ENCODE measurements at regions not wholly inside any gene's neighbourhood (a gene's known extent, or its start where the extent isn't known, plus 50 kb on each side); places are given as distances from the start of the nearest gene placed in this dataset.

GRCh38 chr14:28321475-28322244, 444.9 kb upstream of the FOXG1 start:
- no peaks in the 10 kb centered on the region for H3K4me1 ChIP-seq (ENCODE audit: control insufficient read depth in 3 of 3, insufficient read depth in 2 of 3, low read depth in 1 of 3, low read length in 2 of 3)
- no peaks in the 10 kb centered on the region for H3K27me3 ChIP-seq (ENCODE audit: control insufficient read depth in 3 of 3, insufficient read depth in 3 of 3, low read length in 3 of 3)
- no peaks in the 10 kb centered on the region for H3K36me3 ChIP-seq (ENCODE audit: control insufficient read depth in 3 of 3, insufficient read depth in 2 of 3, low read depth in 1 of 3, low read length in 3 of 3)
- 19 to 35% (median 22%) methylated on average over 3 of the region's 3 CpGs for whole genome bisulfite sequencing, 3 donors
- H3K9me3 ChIP-seq (ENCODE audit: control insufficient read depth in 2 of 2, insufficient read depth in 1 of 2, low read depth in 1 of 2, low read length in 1 of 2): no peaks in the 10 kb centered on the region
- FAIRE-seq (no peak), DNase-seq (no peak)
- H3K4me3 ChIP-seq (ENCODE audit: low read depth in 1 of 3, low read length in 3 of 3): no peak overlapping the region
- H3K27ac ChIP-seq (ENCODE audit: low read depth in 1 of 3, low read length in 2 of 3): no peak overlapping the region

GRCh38 chr14:28323366-28323765, 443.2 kb upstream of the FOXG1 start:
- Histone ChIP-seq H3K27ac (ENCODE audit: low read depth in 1 of 3, low read length in 2 of 3) (no peak overlapping the region), H3K4me1 (ENCODE audit: control insufficient read depth in 3 of 3, insufficient read depth in 2 of 3, low read depth in 1 of 3, low read length in 2 of 3) (no peaks in the 10 kb centered on the region), H3K9me3 (ENCODE audit: control insufficient read depth in 2 of 2, insufficient read depth in 1 of 2, low read depth in 1 of 2, low read length in 1 of 2) (no peaks in the 10 kb centered on the region), H3K36me3 (ENCODE audit: control insufficient read depth in 3 of 3, insufficient read depth in 2 of 3, low read depth in 1 of 3, low read length in 3 of 3) (no peaks in the 10 kb centered on the region), H3K4me3 (ENCODE audit: low read depth in 1 of 3, low read length in 3 of 3) (no peak overlapping the region), H3K27me3 (ENCODE audit: control insufficient read depth in 3 of 3, insufficient read depth in 3 of 3, low read length in 3 of 3) (no peaks in the 10 kb centered on the region)
- FAIRE-seq (no peak), DNase-seq (no peak)
- WGBS, 3 donors: 46 to 63% (median 59%) methylated on average over 4 of the region's 4 CpGs

GRCh38 chr14:28323951-28324741, 442.4 kb upstream of the FOXG1 start:
- no peak for FAIRE-seq
- H3K4me1 ChIP-seq (ENCODE audit: control insufficient read depth in 3 of 3, insufficient read depth in 2 of 3, low read depth in 1 of 3, low read length in 2 of 3): no peaks in the 10 kb centered on the region

GRCh38 chr14:28340816-28341215, 425.8 kb upstream of the FOXG1 start:
- no peaks in the 10 kb centered on the region for H3K4me1 ChIP-seq (ENCODE audit: control insufficient read depth in 3 of 3, insufficient read depth in 2 of 3, low read depth in 1 of 3, low read length in 2 of 3)
- DNase-seq (no peak), FAIRE-seq (no peak)
- no peaks in the 10 kb centered on the region for H3K36me3 ChIP-seq (ENCODE audit: control insufficient read depth in 3 of 3, insufficient read depth in 2 of 3, low read depth in 1 of 3, low read length in 3 of 3)
- no peaks in the 10 kb centered on the region for H3K27me3 ChIP-seq (ENCODE audit: control insufficient read depth in 3 of 3, insufficient read depth in 3 of 3, low read length in 3 of 3)
- no peak overlapping the region for H3K4me3 ChIP-seq (ENCODE audit: low read depth in 1 of 3, low read length in 3 of 3)
- H3K27ac ChIP-seq (ENCODE audit: low read depth in 1 of 3, low read length in 2 of 3): no peak overlapping the region
- H3K9me3 ChIP-seq (ENCODE audit: control insufficient read depth in 2 of 2, insufficient read depth in 1 of 2, low read depth in 1 of 2, low read length in 1 of 2): no peaks in the 10 kb centered on the region

More at GRCh38 chr14:28323951-28324741, 442.4 kb upstream of the FOXG1 start:
- H3K36me3 ChIP-seq (ENCODE audit: control insufficient read depth in 3 of 3, insufficient read depth in 2 of 3, low read depth in 1 of 3, low read length in 3 of 3): no peaks in the 10 kb centered on the region
- no peak overlapping the region for H3K27ac ChIP-seq (ENCODE audit: low read depth in 1 of 3, low read length in 2 of 3)
- 63 to 76% (median 69%) methylated on average over 5 of the region's 5 CpGs for WGBS, 3 donors
- H3K27me3 ChIP-seq (ENCODE audit: control insufficient read depth in 3 of 3, insufficient read depth in 3 of 3, low read length in 3 of 3): no peaks in the 10 kb centered on the region
- DNase-seq: no peak
- no peaks in the 10 kb centered on the region for H3K9me3 ChIP-seq (ENCODE audit: control insufficient read depth in 2 of 2, insufficient read depth in 1 of 2, low read depth in 1 of 2, low read length in 1 of 2)
- no peak overlapping the region for H3K4me3 ChIP-seq (ENCODE audit: low read depth in 1 of 3, low read length in 3 of 3)

- Histone ChIP-seq H3K27ac (ENCODE audit: low read depth in 1 of 3, low read length in 2 of 3) (no peak overlapping the region), H3K4me1 (ENCODE audit: control insufficient read depth in 3 of 3, insufficient read depth in 2 of 3, low read depth in 1 of 3, low read length in 2 of 3) (no peaks in the 10 kb centered on the region), H3K27me3 (ENCODE audit: control insufficient read depth in 3 of 3, insufficient read depth in 3 of 3, low read length in 3 of 3) (no peaks in the 10 kb centered on the region), H3K36me3 (ENCODE audit: control insufficient read depth in 3 of 3, insufficient read depth in 2 of 3, low read depth in 1 of 3, low read length in 3 of 3) (no peaks in the 10 kb centered on the region), H3K9me3 (ENCODE audit: control insufficient read depth in 2 of 2, insufficient read depth in 1 of 2, low read depth in 1 of 2, low read length in 1 of 2) (peaks cover 0 to 5% of the 10 kb centered on the region in 2 donors), H3K4me3 (ENCODE audit: low read depth in 1 of 3, low read length in 3 of 3) (no peak overlapping the region)
- no peak for DNase-seq
- no peak for FAIRE-seq
Measured at GRCh38 chr14:28344381-28344780, 422.2 kb upstream of the FOXG1 start.

- no peak for FAIRE-seq
- no peaks in the 10 kb centered on the region for H3K27me3 ChIP-seq (ENCODE audit: control insufficient read depth in 3 of 3, insufficient read depth in 3 of 3, low read length in 3 of 3)
- H3K27ac ChIP-seq (ENCODE audit: low read depth in 1 of 3, low read length in 2 of 3): no peak overlapping the region
- no peaks in the 10 kb centered on the region for H3K4me1 ChIP-seq (ENCODE audit: control insufficient read depth in 3 of 3, insufficient read depth in 2 of 3, low read depth in 1 of 3, low read length in 2 of 3)
- peaks cover 0 to 5% of the 10 kb centered on the region in 2 donors for H3K9me3 ChIP-seq (ENCODE audit: control insufficient read depth in 2 of 2, insufficient read depth in 1 of 2, low read depth in 1 of 2, low read length in 1 of 2)
- no peak overlapping the region for H3K4me3 ChIP-seq (ENCODE audit: low read depth in 1 of 3, low read length in 3 of 3)
- DNase-seq: no peak
- H3K36me3 ChIP-seq (ENCODE audit: control insufficient read depth in 3 of 3, insufficient read depth in 2 of 3, low read depth in 1 of 3, low read length in 3 of 3): no peaks in the 10 kb centered on the region
- WGBS, 3 donors: 92 to 96% (median 93%) methylated on average over 5 of the region's 5 CpGs
Measured at GRCh38 chr14:28348797-28349196, 417.8 kb upstream of the FOXG1 start.

- no peak for FAIRE-seq
- DNase-seq: no peak
- H3K4me1 ChIP-seq (ENCODE audit: control insufficient read depth in 3 of 3, insufficient read depth in 2 of 3, low read depth in 1 of 3, low read length in 2 of 3): no peaks in the 10 kb centered on the region
- H3K27me3 ChIP-seq (ENCODE audit: control insufficient read depth in 3 of 3, insufficient read depth in 3 of 3, low read length in 3 of 3): no peaks in the 10 kb centered on the region
- H3K27ac ChIP-seq (ENCODE audit: low read depth in 1 of 3, low read length in 2 of 3): no peak overlapping the region
- no peak overlapping the region for H3K4me3 ChIP-seq (ENCODE audit: low read depth in 1 of 3, low read length in 3 of 3)
- H3K9me3 ChIP-seq (ENCODE audit: control insufficient read depth in 2 of 2, insufficient read depth in 1 of 2, low read depth in 1 of 2, low read length in 1 of 2): peaks cover 0 to 4% of the 10 kb centered on the region in 2 donors
- WGBS, 3 donors: 42 to 65% (median 44%) methylated on average over 1 of the region's 1 CpG
- no peaks in the 10 kb centered on the region for H3K36me3 ChIP-seq (ENCODE audit: control insufficient read depth in 3 of 3, insufficient read depth in 2 of 3, low read depth in 1 of 3, low read length in 3 of 3)
Measured at GRCh38 chr14:28356819-28357218, 409.8 kb upstream of the FOXG1 start.

- H3K27ac ChIP-seq (ENCODE audit: low read depth in 1 of 3, low read length in 2 of 3): no peak overlapping the region
- WGBS, 3 donors: 70 to 76% (median 72%) methylated on average over 1 of the region's 1 CpG
- no peaks in the 10 kb centered on the region for H3K36me3 ChIP-seq (ENCODE audit: control insufficient read depth in 3 of 3, insufficient read depth in 2 of 3, low read depth in 1 of 3, low read length in 3 of 3)
- H3K27me3 ChIP-seq (ENCODE audit: control insufficient read depth in 3 of 3, insufficient read depth in 3 of 3, low read length in 3 of 3): no peaks in the 10 kb centered on the region
- H3K9me3 ChIP-seq (ENCODE audit: control insufficient read depth in 2 of 2, insufficient read depth in 1 of 2, low read depth in 1 of 2, low read length in 1 of 2): peaks cover 0 to 7% of the 10 kb centered on the region in 2 donors
- FAIRE-seq (no peak), DNase-seq (no peak)
- H3K4me3 ChIP-seq (ENCODE audit: low read depth in 1 of 3, low read length in 3 of 3): no peak overlapping the region
- no peaks in the 10 kb centered on the region for H3K4me1 ChIP-seq (ENCODE audit: control insufficient read depth in 3 of 3, insufficient read depth in 2 of 3, low read depth in 1 of 3, low read length in 2 of 3)
Measured at GRCh38 chr14:28361486-28361885, 405.1 kb upstream of the FOXG1 start.
